ENCODE measurements at regions not wholly inside any gene's neighbourhood (a gene's known extent, or its start where the extent isn't known, plus 50 kb on each side); places are given as distances from the start of the nearest gene placed in this dataset.
A peak's percentile ranks its signal among the peaks of the same experiment; 100 is the strongest.

DNA sequence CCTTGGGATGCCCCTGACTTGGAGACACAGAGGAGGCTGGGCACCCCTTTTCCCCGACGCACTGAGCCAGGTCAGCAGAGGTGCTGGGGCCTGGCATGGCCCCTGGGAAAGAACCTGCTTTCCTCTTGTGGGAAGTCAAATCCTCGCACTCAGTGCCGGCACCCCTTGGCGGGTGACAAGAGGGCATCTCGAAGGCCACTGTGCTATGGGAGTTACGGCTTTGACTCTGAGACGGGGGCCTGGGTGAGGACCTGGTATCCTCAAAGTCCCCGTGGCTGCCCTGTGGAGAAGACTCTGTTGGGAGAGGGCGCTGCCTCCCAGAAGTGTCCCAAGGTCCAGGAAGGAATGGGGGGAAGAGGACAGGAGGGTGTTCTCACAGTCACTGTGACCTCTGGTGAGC is 117.0 kb downstream of the METRNL start:
- H3K36me3 ChIP-seq = no peaks in the 10 kb centered on the region
- TF ChIP-seq, protein P1, sequence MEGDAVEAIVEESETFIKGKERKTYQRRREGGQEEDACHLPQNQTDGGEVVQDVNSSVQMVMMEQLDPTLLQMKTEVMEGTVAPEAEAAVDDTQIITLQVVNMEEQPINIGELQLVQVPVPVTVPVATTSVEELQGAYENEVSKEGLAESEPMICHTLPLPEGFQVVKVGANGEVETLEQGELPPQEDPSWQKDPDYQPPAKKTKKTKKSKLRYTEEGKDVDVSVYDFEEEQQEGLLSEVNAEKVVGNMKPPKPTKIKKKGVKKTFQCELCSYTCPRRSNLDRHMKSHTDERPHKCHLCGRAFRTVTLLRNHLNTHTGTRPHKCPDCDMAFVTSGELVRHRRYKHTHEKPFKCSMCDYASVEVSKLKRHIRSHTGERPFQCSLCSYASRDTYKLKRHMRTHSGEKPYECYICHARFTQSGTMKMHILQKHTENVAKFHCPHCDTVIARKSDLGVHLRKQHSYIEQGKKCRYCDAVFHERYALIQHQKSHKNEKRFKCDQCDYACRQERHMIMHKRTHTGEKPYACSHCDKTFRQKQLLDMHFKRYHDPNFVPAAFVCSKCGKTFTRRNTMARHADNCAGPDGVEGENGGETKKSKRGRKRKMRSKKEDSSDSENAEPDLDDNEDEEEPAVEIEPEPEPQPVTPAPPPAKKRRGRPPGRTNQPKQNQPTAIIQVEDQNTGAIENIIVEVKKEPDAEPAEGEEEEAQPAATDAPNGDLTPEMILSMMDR (IDR thresholded peaks at IDR 0.05; ENCODE audit: low read depth, low read length) = no peak
- no peaks in the 10 kb centered on the region; the same call in 1 of the 2 replicates for H3K9me3 ChIP-seq
- H3K4me3 ChIP-seq (ENCODE audit: low read depth, low read length) = no peak overlapping the region
- H3K27me3 ChIP-seq = no peaks in the 10 kb centered on the region
- DNase-seq = peak; percentile 3
- no peaks in the 10 kb centered on the region for H3K4me1 ChIP-seq

DNA sequence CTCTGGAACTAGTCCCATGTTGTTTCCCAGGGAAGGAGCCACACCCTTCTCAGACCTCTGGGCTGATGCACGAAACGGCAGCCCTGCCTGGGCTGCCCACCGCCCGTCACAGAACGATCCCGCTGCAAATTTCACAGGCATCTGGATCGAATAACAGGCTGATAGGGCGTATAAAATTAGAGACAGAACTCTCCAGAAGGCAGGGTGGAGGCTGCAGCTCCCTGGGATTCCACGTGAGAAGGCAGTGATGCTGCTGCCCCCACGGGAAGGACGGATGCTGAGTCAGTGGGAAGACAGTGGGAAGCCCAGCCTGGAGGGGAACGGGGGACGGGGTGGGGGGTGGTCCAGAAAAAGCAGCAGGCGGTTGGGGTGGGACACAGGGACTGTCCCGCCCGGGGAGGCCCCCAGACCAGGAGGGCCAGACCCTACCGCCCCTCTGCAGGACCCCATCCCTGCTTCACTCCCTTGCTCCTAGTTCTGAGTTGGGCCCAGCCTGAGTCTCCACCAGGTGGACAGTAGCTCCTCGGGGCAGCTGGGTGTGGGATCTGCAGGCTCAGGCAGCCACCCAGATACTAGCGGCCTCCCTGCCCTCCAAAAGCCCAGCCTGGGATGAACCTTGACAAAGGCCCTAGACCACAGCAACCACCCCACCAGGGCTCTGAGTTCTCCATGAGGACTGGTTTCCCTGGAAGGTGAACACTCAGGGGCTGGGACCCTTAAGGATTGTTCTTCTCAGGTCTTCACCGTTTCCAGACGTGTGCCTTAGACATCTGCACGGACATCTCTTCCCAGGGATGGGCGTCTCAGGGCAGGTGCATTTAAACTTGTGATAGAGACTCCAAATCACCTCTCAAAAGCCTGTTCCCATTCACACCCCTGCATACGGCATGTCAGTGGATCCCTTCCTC is 117.8 kb downstream of the METRNL start:
- TF ChIP-seq, protein P1 (IDR thresholded peaks at IDR 0.05; ENCODE audit: low read depth, low read length) = no peak
- no peaks in the 10 kb centered on the region for H3K4me1 ChIP-seq
- no peak overlapping the region for H3K4me3 ChIP-seq (ENCODE audit: low read depth, low read length)
- H3K9me3 ChIP-seq = no peaks in the 10 kb centered on the region; the same call in 1 of the 2 replicates
- no peaks in the 10 kb centered on the region for H3K27me3 ChIP-seq
- peak; percentile 3 for DNase-seq
- H3K36me3 ChIP-seq = no peaks in the 10 kb centered on the region

DNA sequence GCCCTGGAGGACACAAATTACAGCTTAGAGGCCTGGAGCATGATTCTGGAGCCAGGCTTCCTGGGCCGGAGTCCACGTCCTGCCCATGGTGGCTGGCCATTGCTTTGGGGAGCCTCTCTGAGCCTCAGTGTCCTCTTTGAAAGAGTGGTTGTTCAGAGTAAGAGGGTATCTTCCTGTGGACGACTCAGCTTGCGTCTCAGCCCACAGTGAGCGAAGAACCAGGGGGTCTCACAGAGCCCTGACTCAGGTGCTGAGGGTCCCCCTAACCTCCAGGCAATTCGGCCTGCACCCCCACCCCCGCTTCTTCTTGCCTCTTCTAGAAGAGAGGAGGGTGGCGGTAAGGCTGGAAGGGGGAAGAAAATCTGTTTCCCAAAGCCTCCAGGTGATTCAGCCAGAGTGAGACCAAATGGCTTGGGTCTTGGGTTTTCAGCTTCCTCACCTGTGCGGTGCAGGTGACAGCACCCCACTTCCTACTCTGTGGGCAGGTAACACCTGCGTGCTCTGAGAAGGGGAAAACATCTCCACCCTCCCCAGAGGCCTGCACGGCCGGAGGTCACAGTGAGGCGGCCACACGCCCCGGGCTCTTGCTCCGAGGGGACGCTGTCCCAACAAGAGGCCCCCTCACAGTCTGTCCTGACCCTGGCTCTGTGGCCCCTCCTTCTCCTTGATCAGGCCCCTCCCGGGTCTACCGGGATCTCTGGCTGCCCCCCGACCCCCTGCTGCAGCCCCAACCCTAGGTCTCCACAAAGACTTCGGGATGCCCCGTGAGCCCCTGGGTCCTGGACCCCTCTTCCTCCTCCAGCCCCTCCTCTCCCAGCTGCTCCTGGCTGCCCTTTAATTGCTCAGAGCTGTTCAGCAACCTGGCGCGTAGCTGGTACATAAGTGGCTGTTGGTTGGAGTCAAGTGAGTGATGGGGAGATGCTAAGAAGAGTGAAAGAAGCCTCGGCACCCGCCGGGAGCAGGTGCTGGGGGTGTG is 119.2 kb downstream of the METRNL start:
- Histone ChIP-seq H3K36me3 (no peaks in the 10 kb centered on the region), H3K4me3 (ENCODE audit: low read depth, low read length) (no peak overlapping the region), H3K4me1 (no peaks in the 10 kb centered on the region), H3K27me3 (no peaks in the 10 kb centered on the region), H3K9me3 (no peaks in the 10 kb centered on the region; the same call in 1 of the 2 replicates)
- TF ChIP-seq, protein P1 (IDR thresholded peaks at IDR 0.05; ENCODE audit: low read depth, low read length) = no peak
- peak; percentile 4 for DNase-seq

DNA sequence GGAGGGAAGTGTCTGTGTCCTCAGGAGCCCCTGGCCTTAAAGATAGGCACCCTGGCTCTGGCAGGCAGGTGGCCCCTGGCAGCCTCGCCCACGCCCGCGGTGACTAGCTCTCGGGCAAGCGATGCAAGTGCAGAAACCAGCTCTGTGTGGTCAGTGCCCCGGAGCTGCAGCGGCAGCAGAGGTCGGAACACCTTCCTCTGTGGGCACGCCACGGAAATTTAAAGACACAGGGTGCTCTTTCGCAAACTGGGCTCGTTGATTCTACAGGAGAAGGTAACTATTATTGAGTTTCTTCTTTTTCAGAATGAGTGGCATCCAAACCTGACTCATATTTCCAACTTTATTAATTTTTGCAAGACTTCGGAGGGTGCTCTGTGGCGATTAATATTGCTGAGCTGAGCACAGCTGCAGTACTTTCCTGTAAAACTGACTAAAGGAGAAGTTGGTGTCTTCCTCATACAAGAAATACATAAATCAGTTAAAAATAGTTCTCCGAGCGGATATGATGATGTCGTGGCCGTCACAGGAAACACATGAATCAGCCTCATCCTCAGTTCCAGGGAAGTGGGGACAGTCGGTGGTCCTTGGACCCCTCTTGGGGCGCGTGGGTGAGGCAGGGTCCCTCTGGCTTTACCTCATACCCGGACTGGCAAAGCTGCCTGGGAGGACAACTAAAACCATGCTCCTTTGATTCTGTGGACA is 120.2 kb downstream of the METRNL start:
- Histone ChIP-seq H3K9me3 (no peaks in the 10 kb centered on the region), H3K36me3 (no peaks in the 10 kb centered on the region), H3K4me3 (ENCODE audit: low read depth, low read length) (no peak overlapping the region), H3K27me3 (no peaks in the 10 kb centered on the region), H3K4me1 (no peaks in the 10 kb centered on the region)
- TF ChIP-seq, protein P1 (IDR thresholded peaks at IDR 0.05; ENCODE audit: low read depth, low read length) = no peak
- DNase-seq = peak; percentile 4

DNA sequence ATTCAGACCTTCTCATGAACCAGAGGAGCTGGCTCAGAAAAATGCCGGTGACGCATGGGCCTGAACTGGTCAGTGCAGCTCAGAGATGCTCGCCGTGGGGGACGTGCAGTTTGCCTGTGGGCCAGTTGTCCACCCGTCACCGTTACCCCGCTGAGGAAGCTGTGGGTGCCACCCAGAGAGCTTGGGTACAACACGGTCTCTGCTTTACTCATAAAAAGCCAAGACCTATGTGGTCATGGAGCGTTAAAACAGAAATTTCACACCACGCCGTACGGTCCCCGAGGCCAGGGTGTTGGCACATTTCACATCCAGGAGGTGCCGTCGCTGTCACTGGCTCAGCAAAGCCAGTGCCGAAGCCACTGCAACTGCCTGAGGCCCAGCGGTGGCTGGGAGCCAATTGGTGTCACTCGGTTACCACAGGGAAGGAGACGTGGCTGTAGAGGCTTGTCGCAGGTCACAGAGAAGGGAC is 120.9 kb downstream of the METRNL start:
- no peaks in the 10 kb centered on the region for H3K27me3 ChIP-seq
- DNase-seq = peak; percentile 33
- H3K9me3 ChIP-seq = peaks cover 5% of the 10 kb centered on the region; the same call in 1 of the 2 replicates
- H3K4me1 ChIP-seq = no peaks in the 10 kb centered on the region
- no peaks in the 10 kb centered on the region for H3K36me3 ChIP-seq
- TF ChIP-seq, protein P1 (IDR thresholded peaks at IDR 0.05; ENCODE audit: low read depth, low read length) = no peak
- H3K4me3 ChIP-seq (ENCODE audit: low read depth, low read length) = no peak overlapping the region
